CD14-positive monocyte (primary cell): ENCODE measurements at regions not wholly inside any gene's neighbourhood (a gene's known extent, or its start where the extent isn't known, plus 50 kb on each side); places are given as distances from the start of the nearest gene placed in this dataset.

Experiments
- DNase-seq, 3 donors: peaks; one replicate each; pipeline ENCODE4 v3.0.0-alpha.2; 2011 to 2022
- H2AFZ ChIP-seq: 2 replicates; pipeline ENCODE4 v1.6.0; 2012; ENCODE audit warnings: mild to moderate bottlenecking, low read depth, low read length, inconsistent platforms; ENCODE audit not compliant: insufficient read depth, poor library complexity, severe bottlenecking
- H3K27ac ChIP-seq, 2 donors: 1 replicate in 1 of 2; 2 replicates in 1 of 2; pipeline ENCODE4 v1.5.1; 2012 to 2013; ENCODE audit warnings: low read length in 2 of 2, control low read depth in 1 of 2, inconsistent platforms in 1 of 2, low read depth in 1 of 2, mild to moderate bottlenecking in 1 of 2
- H3K27me3 ChIP-seq, 2 donors: one replicate each; pipeline versions ENCODE4 v1.6.0 to v1.6.1; 2011 to 2013; ENCODE audit warnings: low read length in 2 of 2; ENCODE audit not compliant: control insufficient read depth in 2 of 2, insufficient read depth in 2 of 2
- H3K36me3 ChIP-seq, 2 donors: replicated peaks in 1 of 2; 1 replicate in 1 of 2; 2 replicates in 1 of 2; pipeline versions ENCODE4 v1.5.1 to v1.6.1; 2012 to 2013; ENCODE audit warnings: low read length in 2 of 2, control low read depth in 1 of 2, inconsistent platforms in 1 of 2, mild to moderate bottlenecking in 1 of 2; ENCODE audit not compliant: insufficient read depth in 2 of 2, control insufficient read depth in 1 of 2
- H3K4me1 ChIP-seq, 2 donors: 1 replicate in 1 of 2; 2 replicates in 1 of 2; pipeline versions ENCODE4 v1.5.1 to v1.6.1; 2012 to 2013; ENCODE audit warnings: low read length in 2 of 2, control low read depth in 1 of 2, inconsistent platforms in 1 of 2, mild to moderate bottlenecking in 1 of 2, moderate library complexity in 1 of 2; ENCODE audit not compliant: insufficient read depth in 2 of 2, control insufficient read depth in 1 of 2
- H3K4me2 ChIP-seq: replicated peaks from 2 replicates; pipeline ENCODE3; 2012; ENCODE audit warnings: low read length, moderate library complexity, mild to moderate bottlenecking; ENCODE audit not compliant: poor library complexity, severe bottlenecking; ENCODE audit errors: extremely low read depth
- H3K4me3 ChIP-seq, 3 experiments: fragments of 200-600 bp in 1 of 3; sonication (generic) in 1 of 3; replicated peaks in 1 of 3; 1 replicate in 2 of 3; 2 replicates in 1 of 3; pipeline ENCODE4 v1.5.1; 2011 to 2013; ENCODE audit warnings: low read length in 3 of 3, mild to moderate bottlenecking in 3 of 3, control low read depth in 2 of 3, low read depth in 2 of 3, inconsistent platforms in 1 of 3, moderate library complexity in 1 of 3
- H3K79me2 ChIP-seq: 2 replicates; pipeline ENCODE4 v1.6.0; 2012; ENCODE audit warnings: mild to moderate bottlenecking, control low read depth, inconsistent platforms, low read length, moderate library complexity; ENCODE audit not compliant: insufficient read depth
- H3K9ac ChIP-seq: 2 replicates; pipeline ENCODE4 v1.6.0; 2017; ENCODE audit warnings: low read length, mild to moderate bottlenecking; ENCODE audit not compliant: insufficient read depth, poor library complexity, severe bottlenecking
- H3K9me3 ChIP-seq, 2 donors: replicated peaks in 1 of 2; 1 replicate in 1 of 2; 2 replicates in 1 of 2; pipeline versions ENCODE4 v1.5.1 to v1.6.1; 2012 to 2013; ENCODE audit warnings: low read length in 2 of 2, control low read depth in 1 of 2; ENCODE audit not compliant: control insufficient read depth in 1 of 2, insufficient read depth in 1 of 2
- H4K20me1 ChIP-seq: 2 replicates; pipeline ENCODE4 v1.6.0; 2012; ENCODE audit warnings: mild to moderate bottlenecking, low read length, control low read depth, moderate library complexity; ENCODE audit not compliant: insufficient read depth
- H3K27ac Mint-ChIP-seq, 7 donors: one replicate each; pipeline ENCODE4 v1.8.0; 2020; ENCODE audit warnings: mild to moderate bottlenecking in 7 of 7, mixed read lengths in 7 of 7, moderate library complexity in 6 of 7, inconsistent platforms in 2 of 7
- H3K27me3 Mint-ChIP-seq, 3 donors: one replicate each; pipeline ENCODE4 v1.8.0; 2021 to 2022; ENCODE audit warnings: low read depth in 3 of 3, mild to moderate bottlenecking in 3 of 3, mixed read lengths in 3 of 3, moderate library complexity in 3 of 3, inconsistent platforms in 1 of 3
- H3K36me3 Mint-ChIP-seq, 2 donors: one replicate each; pipeline ENCODE4 v1.8.0; 2020; ENCODE audit warnings: mixed read lengths in 2 of 2, inconsistent platforms in 1 of 2, mild to moderate bottlenecking in 1 of 2
- H3K4me1 Mint-ChIP-seq: one replicate; pipeline ENCODE4 v1.8.0; 2020; ENCODE audit warnings: mild to moderate bottlenecking, mixed read lengths
- H3K4me3 Mint-ChIP-seq, 2 donors: one replicate each; pipeline ENCODE4 v1.8.0; 2020; ENCODE audit warnings: mild to moderate bottlenecking in 2 of 2, mixed read lengths in 2 of 2, moderate library complexity in 1 of 2
- H3K9me3 Mint-ChIP-seq, 7 donors: one replicate each; pipeline ENCODE4 v1.8.0; 2020 to 2022; ENCODE audit warnings: mixed read lengths in 7 of 7, mild to moderate bottlenecking in 6 of 7, moderate library complexity in 6 of 7, inconsistent platforms in 2 of 7
- CTCF ChIP-seq: fragments of 200-600 bp; IDR thresholded peaks from one replicate; pipeline ENCODE4 v1.8.0; 2022; ENCODE audit warnings: antibody characterized with exemption, mild to moderate bottlenecking
- WGBS: methylation state at CpG from one replicate; pipeline ENCODE4 v1.1.5; 2013; ENCODE audit warnings: missing lambda C conversion rate; ENCODE audit not compliant: insufficient coverage; 5-methylcytosine and 5-hydroxymethylcytosine counted together
- intact Hi-C, 2 donors: fragments of 100-400 bp; cut with micrococcal nuclease; formaldehyde crosslinking; loops; one replicate each; pipeline versions ENCODE4 v1.15.0 to v1.15.1; 2023

GRCh38 chr15:70398694-70399093 lies 301.0 kb upstream of the TLE3 start:
- intact Hi-C loops = no loop called here
- H3K4me3 Mint-ChIP-seq = no peak overlapping the region
- Histone ChIP-seq H3K4me3 (no peak overlapping the region), H3K36me3 (no peaks in the 10 kb centered on the region), H3K9me3 (no peaks in the 10 kb centered on the region), H3K9ac (no peak overlapping the region), H3K27me3 (no peaks in the 10 kb centered on the region), H4K20me1 (no peaks in the 10 kb centered on the region), H2AFZ (no peak overlapping the region), H3K4me1 (peaks cover 0 to 7% of the 10 kb centered on the region in 2 donors), H3K27ac (no peak overlapping the region), H3K79me2 (no peaks in the 10 kb centered on the region), H3K4me2 (no peak overlapping the region)
- no peaks in the 10 kb centered on the region for H3K9me3 Mint-ChIP-seq
- H3K27me3 Mint-ChIP-seq = peaks cover 0 to 12% (median 5%) of the 10 kb centered on the region in 3 donors
- no peak for TF ChIP-seq CTCF
- no peak for DNase-seq
- peaks cover 10% of the 10 kb centered on the region for H3K4me1 Mint-ChIP-seq
- no peaks in the 10 kb centered on the region for H3K36me3 Mint-ChIP-seq
- WGBS = 100% methylated on average over 3 of the region's 4 CpGs
- no peak overlapping the region for H3K27ac Mint-ChIP-seq

GRCh38 chr15:70396807-70397206 lies 299.1 kb upstream of the TLE3 start:
- H3K4me3 ChIP-seq = no peak overlapping the region
- peaks cover 0 to 7% of the 10 kb centered on the region in 2 donors for H3K4me1 ChIP-seq
- Mint-ChIP-seq H3K36me3 (no peaks in the 10 kb centered on the region), H3K9me3 (no peaks in the 10 kb centered on the region), H3K27me3 (peaks cover 3 to 10% (median 9%) of the 10 kb centered on the region in 3 donors), H3K27ac (no peak overlapping the region), H3K4me3 (no peak overlapping the region), H3K4me1 (peaks cover 10% of the 10 kb centered on the region)
- WGBS = 100% methylated on average over 3 of the region's 9 CpGs
- intact Hi-C loops = no loop called here
- no peaks in the 10 kb centered on the region for H4K20me1 ChIP-seq
- no peaks in the 10 kb centered on the region for H3K9me3 ChIP-seq
- no peak for DNase-seq
- H3K27me3 ChIP-seq = no peaks in the 10 kb centered on the region
- H3K36me3 ChIP-seq = no peaks in the 10 kb centered on the region
- no peak for TF ChIP-seq CTCF
- H3K79me2 ChIP-seq = no peaks in the 10 kb centered on the region
- no peak overlapping the region for H3K27ac ChIP-seq
- H2AFZ ChIP-seq = no peak overlapping the region
- no peak overlapping the region for H3K9ac ChIP-seq
- no peak overlapping the region for H3K4me2 ChIP-seq
